ENCODE measurements at regions not wholly inside any gene's neighbourhood (a gene's known extent, or its start where the extent isn't known, plus 50 kb on each side); places are given as distances from the start of the nearest gene placed in this dataset.

GRCh38 chr5:18050776-18051175 is 416.5 kb downstream of the TAF11L14 start:
- DNase-seq, result no peak

GRCh38 chr5:18051953-18052352 is 417.7 kb downstream of the TAF11L14 start:
- DNase-seq, result no peak

- DNase-seq, result no peak
Observed at GRCh38 chr5:18052569-18052968, 418.3 kb downstream of the TAF11L14 start.

- no peak for DNase-seq
Observed at GRCh38 chr5:18057725-18058124, 423.5 kb downstream of the TAF11L14 start.

GRCh38 chr5:18067615-18068014 is 433.4 kb downstream of the TAF11L14 start:
- no peak for DNase-seq

GRCh38 chr5:18068826-18069225 is 434.6 kb downstream of the TAF11L14 start:
- no peak for DNase-seq

GRCh38 chr5:18069790-18070189 is 435.5 kb downstream of the TAF11L14 start:
- no peak for DNase-seq

GRCh38 chr5:18072600-18072999 is 438.3 kb downstream of the TAF11L14 start:
- DNase-seq, result no peak

GRCh38 chr5:18074961-18075360 is 440.7 kb downstream of the TAF11L14 start:
- no peak for DNase-seq

GRCh38 chr5:18078157-18078556 is 443.9 kb downstream of the TAF11L14 start:
- DNase-seq, result no peak

- no peak for DNase-seq
Observed at GRCh38 chr5:18079831-18080230, 445.6 kb downstream of the TAF11L14 start.

- no peak for DNase-seq
Observed at GRCh38 chr5:18088020-18088579, 453.8 kb downstream of the TAF11L14 start.

GRCh38 chr5:18090177-18090576 is 455.9 kb downstream of the TAF11L14 start:
- no peak for DNase-seq

- DNase-seq, result no peak
Observed at GRCh38 chr5:18091142-18091541, 456.9 kb downstream of the TAF11L14 start.

GRCh38 chr5:18091758-18092157 is 457.5 kb downstream of the TAF11L14 start:
- DNase-seq, result no peak

- no peak for DNase-seq
Observed at GRCh38 chr5:18095061-18095460, 460.8 kb downstream of the TAF11L14 start.

- DNase-seq, result no peak
Observed at GRCh38 chr5:18097817-18098216, 463.6 kb downstream of the TAF11L14 start.

GRCh38 chr5:18098691-18099090 is 464.4 kb downstream of the TAF11L14 start:
- no peak for DNase-seq

GRCh38 chr5:18099261-18099660 is 465.0 kb downstream of the TAF11L14 start:
- no peak for DNase-seq

GRCh38 chr5:18101532-18101931 is 467.3 kb downstream of the TAF11L14 start:
- no peak for DNase-seq

GRCh38 chr5:18102733-18103132 is 468.5 kb downstream of the TAF11L14 start:
- no peak for DNase-seq

GRCh38 chr5:18105449-18105848 is 471.2 kb downstream of the TAF11L14 start:
- no peak for DNase-seq

GRCh38 chr5:18111906-18112465 is 477.7 kb downstream of the TAF11L14 start:
- DNase-seq, result no peak

GRCh38 chr5:18113721-18114120 is 479.5 kb downstream of the TAF11L14 start:
- DNase-seq, result no peak

- no peak for DNase-seq
Observed at GRCh38 chr5:18114151-18114757, 480.0 kb downstream of the TAF11L14 start.

Data from EL (cell line).